B cell (primary cell): ENCODE measurements at regions not wholly inside any gene's neighbourhood (a gene's known extent, or its start where the extent isn't known, plus 50 kb on each side); places are given as distances from the start of the nearest gene placed in this dataset.

Experiments
- ATAC-seq: fragments of 200-7000 bp; cut with Tn5 transposase; one replicate; pipeline ENCODE4 v1.10.0; 2021; ENCODE audit warnings: low read depth, mild to moderate bottlenecking, moderate number of reproducible peaks, moderate library complexity
- CTCF ChIA-PET: fragments of 350-600 bp; sonication (Branson Sonifier 250); formaldehyde crosslinking; loops from one replicate; lab custom pipeline; 2021; ENCODE audit warnings: antibody characterized with exemption, inconsistent platforms; lab: Charles Lee
- POLR2A ChIA-PET: fragments of 350-600 bp; sonication (Branson Sonifier 250); formaldehyde crosslinking; loops from one replicate; lab custom pipeline; 2021; ENCODE audit warnings: antibody characterized with exemption; lab: Charles Lee
- DNase-seq: peaks from one replicate; pipeline ENCODE4 v3.0.0; 2013
- H2AFZ ChIP-seq: 2 replicates; pipeline ENCODE4 v1.6.1; 2012; ENCODE audit warnings: mild to moderate bottlenecking, low read depth, low read length; ENCODE audit not compliant: insufficient read depth, poor library complexity, severe bottlenecking
- H3K27ac ChIP-seq, 2 donors: 1 replicate in 1 of 2; 2 replicates in 1 of 2; pipeline ENCODE4 v1.5.1; 2012 to 2013; ENCODE audit warnings: low read length in 2 of 2, mild to moderate bottlenecking in 2 of 2, moderate library complexity in 1 of 2
- H3K27me3 ChIP-seq, 4 experiments: fragments of 200-600 bp in 1 of 4; sonication (generic) in 1 of 4; replicated peaks in 1 of 4; 1 replicate in 2 of 4; 2 replicates in 2 of 4; pipeline versions ENCODE4 v1.6.1 to v1.7.0; 2013 to 2016; ENCODE audit warnings: low read length in 3 of 4, mild to moderate bottlenecking in 2 of 4, mixed read lengths in 1 of 4, moderate library complexity in 1 of 4; ENCODE audit not compliant: insufficient read depth in 4 of 4, control insufficient read depth in 3 of 4; ENCODE audit errors: control extremely low read depth in 1 of 4
- H3K36me3 ChIP-seq, 2 experiments: replicated peaks in 1 of 2; 1 replicate in 1 of 2; 2 replicates in 1 of 2; pipeline versions ENCODE4 v1.6.1 to v1.7.1; 2013; ENCODE audit warnings: low read length in 1 of 2; ENCODE audit not compliant: insufficient read depth in 2 of 2, control insufficient read depth in 1 of 2; ENCODE audit errors: control extremely low read depth in 1 of 2, extremely low read depth in 1 of 2
- H3K4me1 ChIP-seq, 2 donors: fragments of 200-600 bp in 1 of 2; sonication (generic) in 1 of 2; 1 replicate in 1 of 2; 2 replicates in 1 of 2; pipeline versions ENCODE4 v1.5.1 to v1.6.1; 2013 to 2017; ENCODE audit warnings: low read length in 2 of 2; ENCODE audit not compliant: control insufficient read depth in 2 of 2, insufficient read depth in 2 of 2
- H3K4me2 ChIP-seq: replicated peaks from 2 replicates; pipeline ENCODE3; 2012; ENCODE audit warnings: mild to moderate bottlenecking, low read depth, low read length; ENCODE audit not compliant: poor library complexity, severe bottlenecking
- H3K4me3 ChIP-seq, 5 experiments: fragments of 200-600 bp in 1 of 5; sonication (generic) in 1 of 5; 1 replicate in 3 of 5; 2 replicates in 2 of 5; pipeline versions ENCODE4 v1.5.1 to v1.7.0; 2011 to 2016; ENCODE audit warnings: low read length in 4 of 5, mild to moderate bottlenecking in 4 of 5, low read depth in 2 of 5, control low read depth in 1 of 5, moderate library complexity in 1 of 5; ENCODE audit not compliant: insufficient read depth in 1 of 5; ENCODE audit errors: control extremely low read depth in 1 of 5, extremely low read depth in 1 of 5
- H3K79me2 ChIP-seq: fragments of 200-600 bp; sonication (generic); one replicate; pipeline ENCODE4 v1.6.0; 2016; ENCODE audit warnings: low read length; ENCODE audit not compliant: control insufficient read depth, insufficient read depth
- H3K9ac ChIP-seq: fragments of 200-600 bp; sonication (generic); 2 replicates; pipeline ENCODE4 v1.6.1; 2017; ENCODE audit warnings: mild to moderate bottlenecking, low read length, moderate library complexity
- H3K9me3 ChIP-seq, 3 donors: one replicate each; pipeline versions ENCODE4 v1.6.1 to v1.7.1; 2013; ENCODE audit warnings: low read length in 2 of 3; ENCODE audit not compliant: control insufficient read depth in 2 of 3, insufficient read depth in 1 of 3; ENCODE audit errors: control extremely low read depth in 1 of 3
- H4K20me1 ChIP-seq: 2 replicates; pipeline ENCODE4 v1.6.0; 2012; ENCODE audit warnings: mild to moderate bottlenecking, low read length; ENCODE audit not compliant: insufficient read depth, control insufficient read depth, poor library complexity, severe bottlenecking
- H3K27ac Mint-ChIP-seq: one replicate; pipeline ENCODE4 v1.8.0; 2021; ENCODE audit warnings: mixed read lengths
- H3K27me3 Mint-ChIP-seq: one replicate; pipeline ENCODE4 v1.8.0; 2021; ENCODE audit warnings: mixed read lengths
- H3K4me1 Mint-ChIP-seq: one replicate; pipeline ENCODE4 v1.8.0; 2021; ENCODE audit warnings: mixed read lengths
- H3K4me3 Mint-ChIP-seq: one replicate; pipeline ENCODE4 v1.8.0; 2021; ENCODE audit warnings: mixed read lengths
- H3K9me3 Mint-ChIP-seq: one replicate; pipeline ENCODE4 v1.8.0; 2022; ENCODE audit warnings: mixed read lengths; ENCODE audit not compliant: insufficient read depth
- CTCF ChIP-seq: fragments of 200-600 bp; IDR thresholded peaks from one replicate; pipeline ENCODE4 v1.8.0; 2022; ENCODE audit warnings: antibody characterized with exemption, mild to moderate bottlenecking
- EZH2 ChIP-seq: IDR thresholded peaks from 2 replicates; pipeline ENCODE4 v1.6.1; 2012; ENCODE audit warnings: borderline replicate concordance, low read depth, mild to moderate bottlenecking, moderate library complexity, low read length; ENCODE audit not compliant: insufficient read depth, poor library complexity, severe bottlenecking
- WGBS: methylation state at CpG from one replicate; pipeline ENCODE4 v1.1.5; 2013; ENCODE audit warnings: missing lambda C conversion rate; ENCODE audit not compliant: insufficient coverage; 5-methylcytosine and 5-hydroxymethylcytosine counted together
- intact Hi-C: fragments of 100-400 bp; cut with micrococcal nuclease; formaldehyde crosslinking; loops from one replicate; pipeline ENCODE4 v1.10.0; 2022

DNA sequence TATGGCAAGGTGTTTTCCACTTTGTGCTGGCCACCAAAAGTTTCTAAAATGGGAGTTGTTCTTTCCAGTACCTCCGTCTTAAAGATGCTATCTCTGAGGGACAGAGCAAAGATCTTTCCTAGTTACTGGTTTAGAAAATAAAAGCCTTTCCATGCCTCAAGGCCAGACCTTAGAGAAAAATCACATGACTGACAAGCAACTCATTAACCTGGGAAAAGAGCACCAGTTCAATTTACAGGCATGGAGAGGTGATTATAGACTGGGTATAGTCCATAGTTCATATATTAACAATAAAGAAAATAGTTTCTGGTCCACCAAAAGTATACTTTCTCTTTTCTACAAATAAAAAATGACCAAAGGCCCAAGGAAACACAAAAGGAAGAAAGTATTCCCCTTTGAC, 230.7 kb downstream of the TOX3 start:
- no peaks in the 10 kb centered on the region for H3K4me1 ChIP-seq
- Mint-ChIP-seq H3K27ac (no peak overlapping the region), H3K4me3 (no peak overlapping the region), H3K9me3 (peaks cover 3% of the 10 kb centered on the region), H3K4me1 (no peaks in the 10 kb centered on the region), H3K27me3 (no peaks in the 10 kb centered on the region)
- H3K4me2 ChIP-seq: no peak overlapping the region
- no peaks in the 10 kb centered on the region for H3K27me3 ChIP-seq
- no peak for TF ChIP-seq EZH2
- no peak for TF ChIP-seq CTCF
- H3K79me2 ChIP-seq: no peaks in the 10 kb centered on the region
- ChIA-PET POLR2A (no interaction called here), CTCF (no interaction called here)
- H4K20me1 ChIP-seq: no peaks in the 10 kb centered on the region
- no peak overlapping the region for H3K4me3 ChIP-seq
- intact Hi-C loops: no loop called here
- H3K9ac ChIP-seq: no peak overlapping the region
- no peak for ATAC-seq
- WGBS: no CpG with 5 or more reads among the region's 1 CpG
- no peak for DNase-seq
- H3K36me3 ChIP-seq: no peaks in the 10 kb centered on the region
- no peak overlapping the region for H3K27ac ChIP-seq
- H2AFZ ChIP-seq: no peak overlapping the region
- H3K9me3 ChIP-seq: no peaks in the 10 kb centered on the region

GRCh38 chr16:52312716-52313115, 234.2 kb downstream of the TOX3 start:
- no CpG with 5 or more reads among the region's 1 CpG for WGBS
- H3K4me1 ChIP-seq: no peaks in the 10 kb centered on the region
- intact Hi-C loops: no loop called here
- no peaks in the 10 kb centered on the region for H3K36me3 ChIP-seq
- Mint-ChIP-seq H3K4me3 (no peak overlapping the region), H3K27me3 (no peaks in the 10 kb centered on the region), H3K9me3 (peaks cover 3% of the 10 kb centered on the region), H3K4me1 (no peaks in the 10 kb centered on the region), H3K27ac (no peak overlapping the region)
- POLR2A ChIA-PET: no interaction called here
- no peak overlapping the region for H3K27ac ChIP-seq
- H3K9me3 ChIP-seq: no peaks in the 10 kb centered on the region
- DNase-seq (no peak), ATAC-seq (no peak)
- H3K27me3 ChIP-seq: no peaks in the 10 kb centered on the region
- CTCF ChIA-PET: no interaction called here
- H3K4me3 ChIP-seq: no peak overlapping the region
- TF ChIP-seq EZH2: no peak
- TF ChIP-seq CTCF: no peak
- no peaks in the 10 kb centered on the region for H4K20me1 ChIP-seq
- no peak overlapping the region for H2AFZ ChIP-seq
- no peak overlapping the region for H3K9ac ChIP-seq
- no peak overlapping the region for H3K4me2 ChIP-seq
- H3K79me2 ChIP-seq: no peaks in the 10 kb centered on the region
